GM12878 (cell line): ENCODE measurements at regions not wholly inside any gene's neighbourhood (a gene's known extent, or its start where the extent isn't known, plus 50 kb on each side); places are given as distances from the start of the nearest gene placed in this dataset.

Source experiments
- ATAC-seq: fragments of 200-7000 bp; cut with Tn5 transposase; 3 replicates; pipeline ENCODE4 v1.9.1; 2020; ENCODE audit warnings: mild to moderate bottlenecking, moderate library complexity
- BruUV-seq: library from RNA; stranded (reverse); fragments of 400-500 nt; replicated peaks from 2 replicates; lab custom pipeline; 2021; lab: Mats Ljungman, UMichigan
- CTCF ChIA-PET: fragments of 300-600 bp; sonication (Branson Sonifier 250); formaldehyde crosslinking; extraction: SDS; loops from one replicate; lab custom pipeline; 2021; ENCODE audit warnings: inconsistent platforms; lab: Yijun Ruan, JAX
- POLR2A ChIA-PET: fragments of 350-600 bp; formaldehyde crosslinking; extraction: SDS; loops from one replicate; lab custom pipeline; 2021; ENCODE audit warnings: inconsistent platforms; lab: Charles Lee
- RAD21 ChIA-PET: fragments of 300-600 bp; sonication (Branson Sonifier 250); formaldehyde crosslinking; loops from one replicate; lab custom pipeline; 2023; ENCODE audit warnings: antibody characterized with exemption; ENCODE audit not compliant: unreplicated experiment; lab: Charles Lee
- SMC1A ChIA-PET: fragments of 300-600 bp; sonication (Branson Sonifier 250); formaldehyde crosslinking; loops from one replicate; lab custom pipeline; 2023; ENCODE audit not compliant: unreplicated experiment, uncharacterized antibody; lab: Charles Lee
- DNase-seq: peaks from one replicate; pipeline ENCODE4 v3.0.0-alpha.2; 2011; ENCODE audit warnings: low read depth, low spot score
- FAIRE-seq: peaks from 3 replicates; lab custom pipeline; 2011; peaks lifted over from hg19 to GRCh38; lab: Jason Lieb, UNC
- H2AFZ ChIP-seq: 2 replicates; pipeline ENCODE4 v1.6.0; 2011; ENCODE audit warnings: low read depth, low read length, control low read depth; ENCODE audit not compliant: control insufficient read depth
- H3K27ac ChIP-seq: 2 replicates; pipeline ENCODE4 v1.5.1; 2011; ENCODE audit warnings: control low read depth; ENCODE audit not compliant: control insufficient read depth, insufficient read depth
- H3K27me3 ChIP-seq, 2 experiments: replicated peaks in 1 of 2; 2 replicates each; pipeline versions ENCODE4 v1.6.0 to v1.6.1; 2011; ENCODE audit warnings: low read length in 1 of 2; ENCODE audit not compliant: control insufficient read depth in 2 of 2, insufficient read depth in 2 of 2
- H3K36me3 ChIP-seq, 2 experiments: 2 replicates each; pipeline ENCODE4 v1.5.1; 2011; ENCODE audit warnings: low read length in 1 of 2; ENCODE audit not compliant: control insufficient read depth in 2 of 2, insufficient read depth in 2 of 2
- H3K4me1 ChIP-seq: 2 replicates; pipeline ENCODE4 v1.6.1; 2011; ENCODE audit warnings: mild to moderate bottlenecking, low read length, moderate library complexity, mixed read lengths; ENCODE audit not compliant: control insufficient read depth, insufficient read depth
- H3K4me2 ChIP-seq: 2 replicates; pipeline ENCODE4 v1.6.0; 2011; ENCODE audit warnings: control low read depth; ENCODE audit not compliant: control insufficient read depth, insufficient read depth
- H3K4me3 ChIP-seq: fragments of 200-600 bp; sonication (generic); 2 replicates; pipeline ENCODE4 v1.5.1; 2016
- H3K79me2 ChIP-seq: 2 replicates; pipeline ENCODE4 v1.6.0; 2011; ENCODE audit warnings: low read length; ENCODE audit not compliant: control insufficient read depth, insufficient read depth
- H3K9ac ChIP-seq: 2 replicates; pipeline ENCODE4 v1.8.0; 2011; ENCODE audit warnings: low read length, control low read depth, mixed read lengths; ENCODE audit not compliant: control insufficient read depth, insufficient read depth
- H3K9me3 ChIP-seq: replicated peaks from 3 replicates; pipeline ENCODE4 v1.5.1; 2011; ENCODE audit warnings: mild to moderate bottlenecking, low read length; ENCODE audit not compliant: control insufficient read depth, insufficient read depth
- H4K20me1 ChIP-seq: 2 replicates; pipeline ENCODE4 v1.6.0; 2011; ENCODE audit not compliant: control insufficient read depth, insufficient read depth
- FOXM1 ChIP-seq: IDR thresholded peaks from 2 replicates; pipeline ENCODE4 v1.6.1; 2012; ENCODE audit warnings: low read depth, mild to moderate bottlenecking, inconsistent platforms, low read length, moderate library complexity
- IKZF1 ChIP-seq: fragments of 450-650 bp; conservative IDR thresholded peaks from 2 replicates; pipeline ENCODE4 v1.6.1; 2017; ENCODE audit warnings: antibody characterized with exemption, mild to moderate bottlenecking
- NFYA ChIP-seq: IDR thresholded peaks from 2 replicates; pipeline ENCODE4 v1.6.1; 2011; ENCODE audit warnings: low read depth, mild to moderate bottlenecking, low read length, improper control_type of control experiment, borderline replicate concordance
- POLR2AphosphoS5 ChIP-seq: IDR thresholded peaks from 2 replicates; pipeline ENCODE4 v1.6.1; 2011; ENCODE audit warnings: mild to moderate bottlenecking, low read length, inconsistent platforms
- SP1 ChIP-seq: IDR thresholded peaks from one replicate; pipeline ENCODE4 v1.6.1; 2011; ENCODE audit warnings: low read depth, low read length
- TCF7 ChIP-seq: IDR thresholded peaks from 2 replicates; pipeline ENCODE4 v1.6.1; 2014; ENCODE audit warnings: antibody characterized with exemption, borderline replicate concordance
- ZBTB11 ChIP-seq: fragments of 450-650 bp; formaldehyde crosslinking; IDR thresholded peaks from 2 replicates; pipeline ENCODE4 v1.5.0; 2022; ENCODE audit warnings: mild to moderate bottlenecking, missing genetic modification characterization
- ZBTB40 ChIP-seq: fragments of 450-650 bp; IDR thresholded peaks from 2 replicates; pipeline ENCODE4 v1.6.1; 2016; ENCODE audit warnings: mild to moderate bottlenecking, moderate library complexity, borderline replicate concordance
- ZNF592 ChIP-seq: fragments of 450-650 bp; IDR thresholded peaks from 2 replicates; pipeline ENCODE4 v1.6.1; 2017; ENCODE audit warnings: mild to moderate bottlenecking, moderate library complexity
- WGBS: methylation state at CpG from one replicate; pipeline ENCODE4 v1.1.6; 2016; ENCODE audit warnings: low lambda C conversion rate; ENCODE audit not compliant: insufficient replicate concordance, insufficient coverage; ENCODE audit errors: missing lambda C conversion rate; 5-methylcytosine and 5-hydroxymethylcytosine counted together
- in situ Hi-C: fragments of 300-500 bp; cut with MboI; formaldehyde crosslinking; loops from 9 replicates; pipeline ENCODE4 v1.14.3; 2018; ENCODE audit warnings: mixed read lengths
- intact Hi-C: fragments of 100-400 bp; cut with micrococcal nuclease; formaldehyde crosslinking; loops from one replicate; pipeline ENCODE4 v1.14.2; 2022; ENCODE audit not compliant: unreplicated experiment

- Histone ChIP-seq H3K27me3 (no peaks in the 10 kb centered on the region), H3K4me2 (no peak overlapping the region), H3K4me3 (no peak overlapping the region), H3K36me3 (no peaks in the 10 kb centered on the region), H3K4me1 (no peaks in the 10 kb centered on the region), H2AFZ (no peak overlapping the region), H4K20me1 (no peaks in the 10 kb centered on the region), H3K9me3 (no peaks in the 10 kb centered on the region; the same call in 2 of the 3 replicates), H3K9ac (no peak overlapping the region), H3K79me2 (no peaks in the 10 kb centered on the region), H3K27ac (no peak overlapping the region)
- FAIRE-seq (no peak), ATAC-seq (no peak), DNase-seq (no peak)
- intact Hi-C loops (loop anchor here (5.0 kb wide), 2 partner anchors 138 to 697 kb away; no protein-coding TSS in a partner anchor), in situ Hi-C loops (loop anchor here (10.0 kb wide), 1 partner anchor 694 kb away; no protein-coding TSS in a partner anchor)
- ChIA-PET CTCF (interaction anchor here (0.6 kb wide), 1 partner anchor 284 kb away, joined by 3 read pairs; no protein-coding TSS in a partner anchor), RAD21 (no interaction called here), SMC1A (no interaction called here), POLR2A (no interaction called here)
- 53% methylated on average over 4 of the region's 5 CpGs for WGBS
- no TSS peak for BruUV-seq
- TF ChIP-seq FOXM1: no peak
- no peak for TF ChIP-seq POLR2AphosphoS5
- no peak for TF ChIP-seq TCF7
- TF ChIP-seq ZNF592: no peak
- no peak for TF ChIP-seq IKZF1
- no peak for TF ChIP-seq ZBTB11 (CRISPR knock-in tag)
- TF ChIP-seq SP1: no peak
- no peak for TF ChIP-seq NFYA
- no peak for TF ChIP-seq ZBTB40
These were observed 100.2 kb upstream of the SNTG2 start for GRCh38 chr2:850429-850828.
